Activated CD8-positive, alpha-beta T cell treated with anti-CD3 and anti-CD28 coated beads, Interleukin-2, amount 10 ng/mL, durations not matched to agents 7 days and 5 days (primary cell): ENCODE measurements at regions not wholly inside any gene's neighbourhood (a gene's known extent, or its start where the extent isn't known, plus 50 kb on each side); places are given as distances from the start of the nearest gene placed in this dataset.
"Not testable (repeated sequence)": the region's sequence is repeated elsewhere in the genome, so short reads cannot be mapped to it uniquely, and the experiment has no call there.

Source experiments
- ATAC-seq: fragments of 150-1000 bp; cut with Tn5 transposase; one replicate; pipeline ENCODE4 v1.10.0; 2021; ENCODE audit warnings: moderate library complexity
- CTCF ChIA-PET: fragments of 350-600 bp; sonication (Branson Sonifier 250); formaldehyde crosslinking; loops from one replicate; lab custom pipeline; 2021; ENCODE audit warnings: antibody characterized with exemption; lab: Charles Lee
- POLR2A ChIA-PET: fragments of 350-600 bp; sonication (Branson Sonifier 250); formaldehyde crosslinking; loops from one replicate; lab custom pipeline; 2021; ENCODE audit warnings: antibody characterized with exemption; lab: Charles Lee
- DNase-seq: peaks from one replicate; pipeline ENCODE4 v3.0.0-alpha.2; 2020
- H3K27ac Mint-ChIP-seq: one replicate; pipeline ENCODE4 v1.8.0; 2021; ENCODE audit warnings: mild to moderate bottlenecking, mixed read lengths
- H3K27me3 Mint-ChIP-seq: one replicate; pipeline ENCODE4 v1.8.0; 2021; ENCODE audit warnings: low read depth, mixed read lengths
- H3K36me3 Mint-ChIP-seq: one replicate; pipeline ENCODE4 v1.8.0; 2021; ENCODE audit warnings: low read depth, mixed read lengths
- H3K4me1 Mint-ChIP-seq: one replicate; pipeline ENCODE4 v1.8.0; 2021; ENCODE audit warnings: low read depth, mixed read lengths
- H3K4me3 Mint-ChIP-seq: one replicate; pipeline ENCODE4 v1.8.0; 2021; ENCODE audit warnings: mild to moderate bottlenecking, mixed read lengths
- H3K9me3 Mint-ChIP-seq: one replicate; pipeline ENCODE4 v1.8.0; 2022; ENCODE audit warnings: mixed read lengths; ENCODE audit not compliant: insufficient read depth

- ATAC-seq (no peak), DNase-seq (no peak)
- H3K27ac Mint-ChIP-seq: no peak overlapping the region
- ChIA-PET CTCF (no interaction called here), POLR2A (no interaction called here)
- H3K36me3 Mint-ChIP-seq: no peaks in the 10 kb centered on the region
- H3K27me3 Mint-ChIP-seq: no peaks in the 10 kb centered on the region
- no peak overlapping the region for H3K4me3 Mint-ChIP-seq
- no peaks in the 10 kb centered on the region for H3K4me1 Mint-ChIP-seq
- H3K9me3 Mint-ChIP-seq: no peaks in the 10 kb centered on the region
Observed at GRCh38 chr5:89336111-89336510, 453.1 kb upstream of the MEF2C start.

DNA sequence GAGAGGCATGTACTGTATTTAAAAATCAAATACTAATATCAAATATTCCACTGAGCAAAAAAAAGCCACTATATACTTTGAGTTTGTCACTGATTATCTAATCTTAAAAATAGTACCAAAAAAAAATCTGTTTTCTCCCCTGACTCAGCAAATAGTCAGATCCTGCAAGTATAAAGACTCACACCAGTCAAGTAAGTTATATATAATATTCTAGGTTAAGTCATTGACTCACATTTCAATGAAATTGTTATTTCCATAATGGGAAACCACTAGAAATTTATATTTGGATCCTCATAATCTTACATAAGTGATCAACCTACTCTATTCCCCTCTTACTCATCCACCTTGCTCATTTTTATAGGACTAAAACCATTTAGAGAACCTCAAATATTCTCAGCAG lies 447.2 kb upstream of the MEF2C start:
- no peaks in the 10 kb centered on the region for H3K27me3 Mint-ChIP-seq
- ATAC-seq (no peak), DNase-seq (no peak)
- CTCF ChIA-PET: no interaction called here
- POLR2A ChIA-PET: no interaction called here
- no peak overlapping the region for H3K27ac Mint-ChIP-seq
- H3K4me1 Mint-ChIP-seq: no peaks in the 10 kb centered on the region
- peaks cover 3% of the 10 kb centered on the region for H3K9me3 Mint-ChIP-seq
- H3K36me3 Mint-ChIP-seq: no peaks in the 10 kb centered on the region
- no peak overlapping the region for H3K4me3 Mint-ChIP-seq

DNA sequence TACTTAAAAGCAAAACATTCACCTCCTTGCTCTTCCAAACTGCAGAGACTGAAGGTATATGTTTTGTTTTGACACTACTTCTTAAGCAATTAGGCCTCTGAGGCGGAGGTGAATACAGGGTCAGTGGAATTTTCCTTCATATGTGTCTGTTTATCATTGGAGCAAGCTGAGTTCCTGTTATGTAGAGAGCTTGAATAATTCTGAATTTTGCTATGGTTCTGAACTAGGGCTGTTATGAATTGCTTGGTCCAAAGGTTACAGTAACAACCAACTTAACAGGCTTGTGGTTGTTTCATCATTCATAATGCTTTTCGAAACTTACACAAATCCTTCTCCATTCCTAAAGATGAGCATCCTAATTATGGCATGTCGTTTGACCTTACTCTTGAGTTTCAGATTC lies 444.6 kb upstream of the MEF2C start:
- no peaks in the 10 kb centered on the region for H3K36me3 Mint-ChIP-seq
- no peak overlapping the region for H3K4me3 Mint-ChIP-seq
- POLR2A ChIA-PET: no interaction called here
- CTCF ChIA-PET: no interaction called here
- no peaks in the 10 kb centered on the region for H3K27me3 Mint-ChIP-seq
- H3K27ac Mint-ChIP-seq: no peak overlapping the region
- H3K4me1 Mint-ChIP-seq: no peaks in the 10 kb centered on the region
- no peak for DNase-seq
- H3K9me3 Mint-ChIP-seq: peaks cover 3% of the 10 kb centered on the region
- no peak for ATAC-seq

DNA sequence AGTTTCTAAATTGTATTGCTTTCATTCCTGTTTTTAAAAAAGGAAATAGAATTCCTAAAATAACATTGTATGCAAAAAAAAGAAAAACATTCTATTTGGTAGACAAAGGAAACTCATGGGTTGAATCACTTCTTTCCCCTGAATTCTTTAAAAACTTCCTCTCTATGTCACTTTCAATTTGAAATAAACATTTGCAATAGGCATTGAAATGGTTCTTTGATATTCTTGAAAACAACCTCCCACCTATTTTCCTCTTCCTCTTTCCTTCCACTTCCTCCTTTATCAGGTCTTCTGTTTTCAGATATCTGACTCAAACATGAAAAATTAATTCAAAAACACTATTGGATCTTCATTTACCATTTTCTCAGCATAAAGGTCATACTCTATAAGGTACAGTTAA lies 442.0 kb upstream of the MEF2C start:
- CTCF ChIA-PET: no interaction called here
- Mint-ChIP-seq H3K27me3 (no peaks in the 10 kb centered on the region), H3K9me3 (peaks cover 3% of the 10 kb centered on the region), H3K4me3 (no peak overlapping the region), H3K4me1 (no peaks in the 10 kb centered on the region), H3K36me3 (no peaks in the 10 kb centered on the region), H3K27ac (no peak overlapping the region)
- POLR2A ChIA-PET: no interaction called here
- ATAC-seq (no peak), DNase-seq (no peak)

- H3K4me3 Mint-ChIP-seq: no peak overlapping the region
- CTCF ChIA-PET: no interaction called here
Observed at GRCh38 chr5:89320421-89321277, 437.7 kb upstream of the MEF2C start.

GRCh38 chr5:89317838-89318237 lies 434.9 kb upstream of the MEF2C start:
- H3K27me3 Mint-ChIP-seq, H3K4me3 Mint-ChIP-seq, DNase-seq, H3K36me3 Mint-ChIP-seq, H3K27ac Mint-ChIP-seq, H3K9me3 Mint-ChIP-seq, H3K4me1 Mint-ChIP-seq, POLR2A ChIA-PET, ATAC-seq, CTCF ChIA-PET: not testable (repeated sequence)

More at GRCh38 chr5:89320421-89321277, 437.7 kb upstream of the MEF2C start:
- no peaks in the 10 kb centered on the region for H3K4me1 Mint-ChIP-seq
- no peak for ATAC-seq
- no peak overlapping the region for H3K27ac Mint-ChIP-seq
- H3K9me3 Mint-ChIP-seq: no peaks in the 10 kb centered on the region
- H3K36me3 Mint-ChIP-seq: no peaks in the 10 kb centered on the region
- POLR2A ChIA-PET: no interaction called here
- DNase-seq: no peak
- no peaks in the 10 kb centered on the region for H3K27me3 Mint-ChIP-seq

GRCh38 chr5:89315286-89316100 lies 432.5 kb upstream of the MEF2C start:
- H3K27ac Mint-ChIP-seq: no peak overlapping the region
- ATAC-seq (no peak), DNase-seq (no peak)
- no peak overlapping the region for H3K4me3 Mint-ChIP-seq
- POLR2A ChIA-PET: no interaction called here
- CTCF ChIA-PET: no interaction called here
- H3K27me3 Mint-ChIP-seq: no peaks in the 10 kb centered on the region
- H3K4me1 Mint-ChIP-seq: peaks cover 7% of the 10 kb centered on the region
- no peaks in the 10 kb centered on the region for H3K36me3 Mint-ChIP-seq
- no peaks in the 10 kb centered on the region for H3K9me3 Mint-ChIP-seq

- Mint-ChIP-seq H3K4me3 (no peak overlapping the region), H3K9me3 (no peaks in the 10 kb centered on the region), H3K36me3 (no peaks in the 10 kb centered on the region), H3K27ac (no peak overlapping the region), H3K4me1 (peaks cover 7% of the 10 kb centered on the region), H3K27me3 (no peaks in the 10 kb centered on the region)
- peak; percentile 64 for ATAC-seq
- POLR2A ChIA-PET: interaction anchor here (0.9 kb wide), 1 partner anchor 43 kb away, joined by 3 read pairs; no protein-coding TSS in a partner anchor
- no peak for DNase-seq
- CTCF ChIA-PET: interaction anchor here (1.4 kb wide), 1 partner anchor 10 kb away, joined by 3 read pairs; no protein-coding TSS in a partner anchor
Observed at GRCh38 chr5:89313804-89314588, 431.0 kb upstream of the MEF2C start.

GRCh38 chr5:89313044-89313443 lies 430.1 kb upstream of the MEF2C start:
- CTCF ChIA-PET: no interaction called here
- DNase-seq (no peak), ATAC-seq (no peak)
- no peaks in the 10 kb centered on the region for H3K36me3 Mint-ChIP-seq
- no peaks in the 10 kb centered on the region for H3K27me3 Mint-ChIP-seq
- H3K4me3 Mint-ChIP-seq: no peak overlapping the region
- peaks cover 7% of the 10 kb centered on the region for H3K4me1 Mint-ChIP-seq
- POLR2A ChIA-PET: no interaction called here
- H3K9me3 Mint-ChIP-seq: no peaks in the 10 kb centered on the region
- no peak overlapping the region for H3K27ac Mint-ChIP-seq

DNA sequence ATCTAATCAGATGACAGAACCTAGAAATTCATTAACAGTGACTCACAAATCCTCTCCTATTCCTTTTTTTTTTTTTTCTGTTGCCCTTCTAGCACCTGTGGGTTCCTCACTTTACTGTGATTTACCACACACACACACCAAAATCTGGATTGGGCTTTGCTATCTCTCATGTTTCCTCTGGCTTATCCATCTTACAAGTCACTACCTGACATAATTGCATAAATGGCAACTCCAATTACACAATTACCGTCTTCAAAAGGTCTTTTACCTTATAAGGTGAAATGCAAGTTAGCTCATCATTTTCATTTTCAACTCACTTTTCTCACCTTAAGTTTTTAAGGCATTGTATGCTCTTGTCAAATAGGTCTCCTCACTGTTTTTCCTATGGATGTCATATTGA lies 426.3 kb upstream of the MEF2C start:
- no peak for DNase-seq
- no peaks in the 10 kb centered on the region for H3K36me3 Mint-ChIP-seq
- H3K27ac Mint-ChIP-seq: no peak overlapping the region
- H3K9me3 Mint-ChIP-seq: no peaks in the 10 kb centered on the region
- CTCF ChIA-PET: no interaction called here
- POLR2A ChIA-PET: no interaction called here
- H3K27me3 Mint-ChIP-seq: no peaks in the 10 kb centered on the region
- no peak overlapping the region for H3K4me3 Mint-ChIP-seq
- no peak for ATAC-seq
- H3K4me1 Mint-ChIP-seq: peaks cover 4% of the 10 kb centered on the region

DNA sequence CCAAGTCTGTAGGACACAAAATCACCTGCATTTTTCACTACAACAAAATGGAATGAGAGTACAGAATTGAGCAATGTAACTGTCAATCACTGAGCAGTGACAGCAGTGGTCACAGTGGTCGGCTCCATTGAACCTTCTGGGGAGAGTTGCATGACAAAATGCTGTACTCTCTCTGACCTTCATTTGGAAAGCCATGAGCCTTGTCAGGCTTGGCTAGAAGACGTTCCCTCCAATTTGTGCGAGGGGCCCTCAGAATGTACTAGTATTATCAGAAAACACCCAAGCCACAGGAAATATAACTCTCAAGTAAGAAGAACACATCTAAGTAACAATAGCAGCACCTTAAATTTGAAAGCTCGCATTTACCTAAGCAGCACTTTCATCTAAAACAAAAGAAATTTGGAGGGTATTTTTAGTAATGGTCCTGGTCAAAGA lies 425.6 kb upstream of the MEF2C start:
- Mint-ChIP-seq H3K4me3 (no peak overlapping the region), H3K36me3 (no peaks in the 10 kb centered on the region), H3K9me3 (no peaks in the 10 kb centered on the region), H3K27ac (no peak overlapping the region), H3K27me3 (no peaks in the 10 kb centered on the region), H3K4me1 (no peaks in the 10 kb centered on the region)
- ATAC-seq (no peak), DNase-seq (no peak)
- CTCF ChIA-PET: no interaction called here
- POLR2A ChIA-PET: no interaction called here
